ENCODE measurements at regions not wholly inside any gene's neighbourhood (a gene's known extent, or its start where the extent isn't known, plus 50 kb on each side); places are given as distances from the start of the nearest gene placed in this dataset.

DNA sequence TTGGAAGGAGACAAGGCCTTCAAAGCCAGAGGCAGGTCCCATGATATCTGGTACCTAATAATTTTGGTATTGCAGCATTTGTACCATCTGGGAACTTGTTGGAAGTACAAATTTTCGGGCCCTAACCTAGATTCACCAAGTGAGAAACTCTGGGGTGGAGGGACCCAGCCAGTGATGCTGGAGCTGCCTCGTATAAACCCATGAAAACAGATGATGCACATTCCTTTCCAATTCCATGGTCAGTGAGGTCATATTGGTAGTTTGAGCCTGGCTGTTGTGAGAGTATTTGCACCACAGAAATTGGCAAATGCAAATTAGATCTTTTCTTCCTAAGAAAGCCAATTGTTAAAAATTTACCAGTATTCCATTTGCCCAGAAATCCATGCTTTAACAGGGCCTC is 269.6 kb upstream of the PLXNA2 start:
- DNase-seq (ENCODE audit: low read depth, low spot score) = no peak

DNA sequence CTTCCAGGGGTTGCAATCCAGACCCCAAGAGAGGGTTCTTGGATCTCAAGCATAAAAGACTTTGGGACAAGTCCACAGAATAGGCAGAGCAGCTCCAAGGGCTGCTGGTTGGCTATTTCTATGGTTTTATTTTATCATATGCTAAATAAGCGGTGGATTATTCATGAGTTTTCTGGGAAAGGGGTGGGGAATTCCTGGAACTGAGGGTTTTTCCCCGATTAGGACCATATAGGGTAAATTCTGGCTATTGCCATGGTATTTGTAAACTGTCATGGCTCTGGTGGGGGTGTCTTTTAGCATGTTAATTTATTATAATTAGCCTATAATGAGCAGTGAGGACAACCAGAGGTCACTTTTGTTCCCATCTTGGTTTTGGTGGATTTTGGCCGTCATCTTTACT is 270.9 kb upstream of the PLXNA2 start:
- no peak for DNase-seq (ENCODE audit: low read depth, low spot score)

- no peak for DNase-seq (ENCODE audit: low read depth, low spot score)
These were observed 272.6 kb upstream of the PLXNA2 start for GRCh38 chr1:208516780-208517179.

GRCh38 chr1:208520438-208521099 is 276.4 kb upstream of the PLXNA2 start:
- no peak for DNase-seq (ENCODE audit: low read depth, low spot score)

DNA sequence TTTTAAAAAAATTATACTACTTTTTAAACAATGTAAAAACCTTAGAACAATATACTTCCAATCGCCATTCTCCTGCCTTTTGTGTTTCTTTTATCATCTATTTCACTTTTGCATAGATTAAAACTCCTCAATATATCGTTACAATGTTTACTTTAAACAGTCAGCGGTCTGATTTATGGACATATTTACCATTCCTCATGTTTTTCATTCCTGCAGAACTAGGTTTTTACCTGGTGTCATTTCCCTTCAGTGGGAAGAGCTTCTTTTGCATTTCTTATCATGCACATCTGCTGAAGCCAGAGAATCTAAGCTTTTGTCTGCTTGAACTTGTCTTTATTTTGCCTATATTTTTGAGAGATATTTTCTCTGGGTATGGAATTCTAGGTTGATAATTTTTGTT is 277.4 kb upstream of the PLXNA2 start:
- DNase-seq (ENCODE audit: low read depth, low spot score) = no peak

- DNase-seq (ENCODE audit: low read depth, low spot score) = no peak
These were observed 278.8 kb upstream of the PLXNA2 start for GRCh38 chr1:208523007-208523406.

DNA sequence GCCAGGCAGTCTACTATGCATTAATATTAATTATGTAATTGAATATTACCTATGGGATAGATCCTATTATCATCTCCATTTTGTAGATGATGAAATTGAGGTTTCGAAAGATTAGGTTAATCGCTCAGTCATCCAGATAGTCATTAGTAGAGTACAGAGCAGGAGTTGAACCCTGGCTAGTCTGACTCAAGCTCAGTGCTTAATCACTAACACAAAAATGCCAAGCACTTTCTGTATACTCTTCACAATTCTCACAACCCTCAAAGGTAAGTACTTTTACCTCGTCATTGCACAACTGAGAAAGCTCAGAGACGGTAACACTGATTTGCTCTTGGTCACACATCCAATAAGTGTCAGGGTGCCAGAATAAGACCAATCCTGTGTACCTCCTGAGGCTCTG is 280.2 kb upstream of the PLXNA2 start:
- no peak for DNase-seq (ENCODE audit: low read depth, low spot score)

DNA sequence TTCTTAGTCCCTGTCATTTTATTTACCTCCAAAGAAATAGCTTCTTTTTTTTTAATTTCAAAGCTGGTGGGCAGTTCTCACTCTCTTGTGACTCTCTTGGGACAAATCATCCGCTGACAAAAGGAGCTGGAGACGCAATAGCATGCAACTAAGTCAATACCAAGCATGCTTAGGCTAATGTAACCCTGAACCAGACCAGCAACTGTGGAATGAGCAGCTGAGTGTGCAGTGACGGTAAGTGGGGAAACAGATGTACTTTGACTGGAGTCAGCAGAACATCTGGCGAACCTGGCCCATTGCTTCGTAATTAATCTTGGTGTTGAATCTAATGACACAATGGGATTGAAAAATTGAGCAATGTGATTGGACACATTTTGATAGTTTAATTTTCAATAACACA is 280.7 kb upstream of the PLXNA2 start:
- no peak for DNase-seq (ENCODE audit: low read depth, low spot score)

GRCh38 chr1:208525417-208525816 is 281.2 kb upstream of the PLXNA2 start:
- DNase-seq (ENCODE audit: low read depth, low spot score) = no peak

- no peak for DNase-seq (ENCODE audit: low read depth, low spot score)
These were observed 282.5 kb upstream of the PLXNA2 start for GRCh38 chr1:208526613-208527125.

DNA sequence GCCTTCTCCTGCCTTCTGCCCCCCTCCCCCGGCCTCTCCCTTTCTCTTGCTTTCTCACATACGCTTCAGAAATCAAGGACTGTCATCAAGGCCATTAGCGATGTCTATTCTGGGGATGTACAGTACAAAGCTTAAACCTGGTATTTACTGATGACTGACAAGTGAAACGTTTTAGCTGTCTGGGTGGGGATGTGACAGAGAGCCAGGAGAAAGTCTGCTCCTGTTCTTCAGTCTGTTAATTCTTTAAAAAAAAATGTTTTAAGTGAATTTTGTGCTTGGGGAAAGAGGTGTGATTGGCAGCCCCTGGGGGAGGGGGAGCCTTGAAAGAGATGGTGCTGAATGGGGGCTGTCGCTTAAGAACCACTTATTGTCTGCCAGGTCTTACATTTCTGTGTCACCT is 283.0 kb upstream of the PLXNA2 start:
- DNase-seq (ENCODE audit: low read depth, low spot score) = no peak

DNA sequence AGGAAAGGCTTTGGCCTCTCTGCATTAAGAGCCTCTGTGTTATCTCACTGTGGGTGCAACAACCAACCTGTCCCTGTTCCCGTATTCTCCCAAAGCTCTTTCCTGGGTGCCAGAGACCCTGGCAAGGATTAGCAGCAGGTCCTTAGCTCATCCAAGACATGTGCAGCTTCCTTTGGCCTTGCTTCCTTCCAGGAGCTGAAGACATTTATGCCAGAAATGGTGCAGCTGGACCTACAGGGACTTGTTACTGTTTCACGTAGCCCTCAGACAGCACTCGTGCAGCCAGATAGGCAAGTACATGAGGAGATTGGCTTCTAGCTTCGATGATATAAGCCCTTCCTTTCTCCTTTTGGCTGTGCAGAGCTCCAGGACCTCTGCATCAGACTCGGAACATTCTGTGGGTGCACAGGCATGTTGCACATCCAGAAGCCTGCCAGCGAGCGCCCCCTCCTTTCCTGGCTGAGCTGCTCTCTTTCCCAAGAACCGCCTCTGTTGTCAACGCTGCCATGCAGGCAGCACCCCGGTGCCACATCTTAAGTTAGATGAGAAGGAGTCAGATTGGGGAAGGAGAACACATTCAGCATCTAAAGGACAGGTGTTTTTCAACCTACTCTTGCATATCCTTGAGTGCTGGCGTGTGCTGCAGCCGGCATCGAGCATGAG is 284.5 kb upstream of the PLXNA2 start:
- DNase-seq (ENCODE audit: low read depth, low spot score) = no peak

DNA sequence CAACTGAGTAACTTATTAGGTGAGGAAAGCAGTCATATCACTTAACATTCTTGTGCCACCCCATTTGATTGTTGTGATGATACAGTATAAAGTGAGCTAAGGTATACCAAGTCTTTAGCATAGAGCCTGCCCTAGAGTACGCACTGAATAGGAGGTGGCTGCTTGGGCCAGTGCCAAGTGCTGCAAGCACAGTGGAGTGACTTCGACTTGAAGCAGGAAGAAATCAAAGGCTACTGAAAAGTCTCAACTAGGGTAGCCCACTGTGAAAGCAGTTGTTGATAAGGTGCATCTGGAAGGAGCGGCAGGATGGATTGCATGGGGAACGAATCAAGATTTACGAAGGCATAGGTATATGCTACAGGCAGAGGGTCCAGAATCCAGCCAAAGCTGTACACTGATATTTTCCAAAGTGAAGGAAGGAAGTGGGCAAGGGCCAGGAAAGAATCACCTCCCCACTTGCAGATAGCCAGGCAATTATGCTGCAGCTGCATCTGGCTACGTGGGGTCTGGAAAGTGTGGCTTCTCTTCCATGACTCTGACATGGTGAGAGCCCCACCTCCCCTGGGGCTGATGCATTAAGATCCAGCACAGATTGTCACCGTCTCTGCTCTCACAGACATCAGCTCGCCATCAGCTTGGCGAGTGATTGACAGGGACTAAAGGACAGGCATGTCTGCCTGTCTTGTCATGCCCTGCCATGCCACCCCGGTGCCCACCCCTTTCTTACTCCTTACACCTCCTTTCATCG is 287.0 kb upstream of the PLXNA2 start:
- no peak for DNase-seq (ENCODE audit: low read depth, low spot score)

- no peak for DNase-seq (ENCODE audit: low read depth, low spot score)
These were observed 289.8 kb upstream of the PLXNA2 start for GRCh38 chr1:208533746-208534598.

- no peak for DNase-seq (ENCODE audit: low read depth, low spot score)
These were observed 290.4 kb upstream of the PLXNA2 start for GRCh38 chr1:208534599-208534897.

DNA sequence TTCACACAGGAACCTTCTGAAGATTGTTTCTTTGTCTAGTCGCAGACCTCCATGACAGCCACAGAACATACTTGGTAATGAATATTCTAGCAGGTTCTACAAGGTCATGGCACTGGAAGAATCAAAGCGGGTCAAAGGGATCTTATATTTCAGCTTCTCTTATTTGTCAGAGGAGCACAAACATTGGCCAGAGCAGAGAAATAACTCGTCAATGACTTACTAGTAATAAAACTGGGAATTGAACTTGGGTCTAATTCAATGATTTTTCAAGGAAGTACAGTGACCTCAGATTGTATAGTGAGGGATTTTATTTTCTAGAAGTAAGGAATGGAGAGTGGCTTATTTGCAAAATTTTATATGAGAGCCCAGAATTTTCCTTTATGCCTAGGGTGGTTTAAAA is 290.8 kb upstream of the PLXNA2 start:
- DNase-seq (ENCODE audit: low read depth, low spot score) = no peak

- no peak for DNase-seq (ENCODE audit: low read depth, low spot score)
These were observed 291.3 kb upstream of the PLXNA2 start for GRCh38 chr1:208535511-208535910.

- no peak for DNase-seq (ENCODE audit: low read depth, low spot score)
These were observed 292.0 kb upstream of the PLXNA2 start for GRCh38 chr1:208536212-208536611.

GRCh38 chr1:208537198-208537597 is 293.0 kb upstream of the PLXNA2 start:
- DNase-seq (ENCODE audit: low read depth, low spot score) = no peak

DNA sequence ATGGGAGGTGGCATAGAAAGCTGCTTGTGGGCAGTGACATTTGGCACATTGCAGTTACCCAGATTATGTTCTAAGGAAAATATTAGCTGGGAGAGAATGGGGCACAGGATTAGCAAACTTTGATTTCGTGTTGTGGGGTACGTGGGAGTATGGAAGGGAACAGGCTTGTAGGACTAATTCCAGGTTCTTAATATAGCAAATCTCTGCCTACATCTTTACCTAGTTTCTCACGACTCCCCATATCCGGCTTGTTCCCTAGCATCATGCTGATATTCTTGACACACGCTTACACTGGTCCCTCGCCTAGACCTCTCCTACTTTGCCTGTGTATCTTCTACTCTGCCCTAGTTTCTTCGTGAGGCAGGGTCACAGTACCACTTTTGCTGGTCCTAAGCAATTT is 293.9 kb upstream of the PLXNA2 start:
- DNase-seq (ENCODE audit: low read depth, low spot score) = no peak

- no peak for DNase-seq (ENCODE audit: low read depth, low spot score)
These were observed 294.4 kb upstream of the PLXNA2 start for GRCh38 chr1:208538587-208538986.

- no peak for DNase-seq (ENCODE audit: low read depth, low spot score)
These were observed 296.5 kb upstream of the PLXNA2 start for GRCh38 chr1:208540724-208541123.

Measured in smooth muscle cell of the brain vasculature (primary cell).